Activated CD4-positive, alpha-beta T cell treated with anti-CD3 and anti-CD28 coated beads for 4 hours (primary cell): ENCODE measurements at regions not wholly inside any gene's neighbourhood (a gene's known extent, or its start where the extent isn't known, plus 50 kb on each side); places are given as distances from the start of the nearest gene placed in this dataset.
"Not testable (repeated sequence)": the region's sequence is repeated elsewhere in the genome, so short reads cannot be mapped to it uniquely, and the experiment has no call there.

Experiments used
- DNase-seq, 2 donors: peaks; one replicate each; pipeline ENCODE4 v3.0.0-alpha.2; 2020

GRCh38 chr2:61671561-61672315 is 133.6 kb upstream of the XPO1 start:
- DNase-seq: no peak

- no peak for DNase-seq
Observed at GRCh38 chr2:61670591-61671501, 132.7 kb upstream of the XPO1 start.

GRCh38 chr2:61664190-61664589 is 126.0 kb upstream of the XPO1 start:
- no peak for DNase-seq

GRCh38 chr2:61662990-61663389 is 124.8 kb upstream of the XPO1 start:
- DNase-seq: no peak

GRCh38 chr2:61660511-61661388 is 122.6 kb upstream of the XPO1 start:
- no peak for DNase-seq

GRCh38 chr2:61658841-61659780 is 121.0 kb upstream of the XPO1 start:
- DNase-seq: no peak

- not testable (repeated sequence) for DNase-seq
Observed at GRCh38 chr2:61649946-61650345, 111.8 kb upstream of the XPO1 start.

GRCh38 chr2:61649021-61649420 is 110.9 kb upstream of the XPO1 start:
- no peak for DNase-seq

GRCh38 chr2:61647044-61647443 is 108.9 kb upstream of the XPO1 start:
- DNase-seq: no peak

- no peak for DNase-seq
Observed at GRCh38 chr2:61645911-61646310, 107.8 kb upstream of the XPO1 start.

GRCh38 chr2:61643153-61643552 is 105.0 kb upstream of the XPO1 start:
- not testable (repeated sequence) for DNase-seq

GRCh38 chr2:61640406-61640805 is 102.2 kb upstream of the XPO1 start:
- no peak for DNase-seq

- no peak for DNase-seq
Observed at GRCh38 chr2:61639721-61640120, 101.6 kb upstream of the XPO1 start.

GRCh38 chr2:61636686-61637085 is 98.5 kb upstream of the XPO1 start:
- DNase-seq: no peak

GRCh38 chr2:61634512-61634911 is 96.4 kb upstream of the XPO1 start:
- no peak for DNase-seq

GRCh38 chr2:61633250-61633649 is 95.1 kb upstream of the XPO1 start:
- no peak for DNase-seq

- DNase-seq: no peak
Observed at GRCh38 chr2:61632276-61633169, 94.4 kb upstream of the XPO1 start.

GRCh38 chr2:61631321-61631720 is 93.2 kb upstream of the XPO1 start:
- no peak for DNase-seq

- DNase-seq: no peak
Observed at GRCh38 chr2:61626827-61627226, 88.7 kb upstream of the XPO1 start.

GRCh38 chr2:61623747-61624146 is 85.6 kb upstream of the XPO1 start:
- no peak for DNase-seq
